ENCODE measurements at regions not wholly inside any gene's neighbourhood (a gene's known extent, or its start where the extent isn't known, plus 50 kb on each side); places are given as distances from the start of the nearest gene placed in this dataset.

DNA sequence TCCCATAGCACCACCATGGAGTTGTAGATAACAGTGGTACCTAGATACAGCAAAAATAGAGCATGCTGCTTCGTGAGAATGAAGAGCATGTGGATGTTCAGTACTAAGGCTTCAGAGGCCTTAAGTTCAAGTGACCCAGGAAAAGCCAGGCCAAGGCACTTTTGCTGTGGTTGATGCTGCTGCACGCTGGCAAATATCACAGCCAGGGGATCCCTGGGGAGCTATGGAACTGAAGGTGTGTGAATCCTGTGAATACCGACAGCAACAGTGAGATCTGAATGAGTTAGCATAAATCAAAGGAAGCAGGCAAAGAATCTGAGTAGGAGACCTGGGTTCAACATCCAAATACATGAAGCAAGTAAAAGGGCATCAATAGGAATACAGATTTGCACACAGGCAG lies 158.6 kb upstream of the THUMPD2 start (continued):
- TF ChIP-seq, protein P1, sequence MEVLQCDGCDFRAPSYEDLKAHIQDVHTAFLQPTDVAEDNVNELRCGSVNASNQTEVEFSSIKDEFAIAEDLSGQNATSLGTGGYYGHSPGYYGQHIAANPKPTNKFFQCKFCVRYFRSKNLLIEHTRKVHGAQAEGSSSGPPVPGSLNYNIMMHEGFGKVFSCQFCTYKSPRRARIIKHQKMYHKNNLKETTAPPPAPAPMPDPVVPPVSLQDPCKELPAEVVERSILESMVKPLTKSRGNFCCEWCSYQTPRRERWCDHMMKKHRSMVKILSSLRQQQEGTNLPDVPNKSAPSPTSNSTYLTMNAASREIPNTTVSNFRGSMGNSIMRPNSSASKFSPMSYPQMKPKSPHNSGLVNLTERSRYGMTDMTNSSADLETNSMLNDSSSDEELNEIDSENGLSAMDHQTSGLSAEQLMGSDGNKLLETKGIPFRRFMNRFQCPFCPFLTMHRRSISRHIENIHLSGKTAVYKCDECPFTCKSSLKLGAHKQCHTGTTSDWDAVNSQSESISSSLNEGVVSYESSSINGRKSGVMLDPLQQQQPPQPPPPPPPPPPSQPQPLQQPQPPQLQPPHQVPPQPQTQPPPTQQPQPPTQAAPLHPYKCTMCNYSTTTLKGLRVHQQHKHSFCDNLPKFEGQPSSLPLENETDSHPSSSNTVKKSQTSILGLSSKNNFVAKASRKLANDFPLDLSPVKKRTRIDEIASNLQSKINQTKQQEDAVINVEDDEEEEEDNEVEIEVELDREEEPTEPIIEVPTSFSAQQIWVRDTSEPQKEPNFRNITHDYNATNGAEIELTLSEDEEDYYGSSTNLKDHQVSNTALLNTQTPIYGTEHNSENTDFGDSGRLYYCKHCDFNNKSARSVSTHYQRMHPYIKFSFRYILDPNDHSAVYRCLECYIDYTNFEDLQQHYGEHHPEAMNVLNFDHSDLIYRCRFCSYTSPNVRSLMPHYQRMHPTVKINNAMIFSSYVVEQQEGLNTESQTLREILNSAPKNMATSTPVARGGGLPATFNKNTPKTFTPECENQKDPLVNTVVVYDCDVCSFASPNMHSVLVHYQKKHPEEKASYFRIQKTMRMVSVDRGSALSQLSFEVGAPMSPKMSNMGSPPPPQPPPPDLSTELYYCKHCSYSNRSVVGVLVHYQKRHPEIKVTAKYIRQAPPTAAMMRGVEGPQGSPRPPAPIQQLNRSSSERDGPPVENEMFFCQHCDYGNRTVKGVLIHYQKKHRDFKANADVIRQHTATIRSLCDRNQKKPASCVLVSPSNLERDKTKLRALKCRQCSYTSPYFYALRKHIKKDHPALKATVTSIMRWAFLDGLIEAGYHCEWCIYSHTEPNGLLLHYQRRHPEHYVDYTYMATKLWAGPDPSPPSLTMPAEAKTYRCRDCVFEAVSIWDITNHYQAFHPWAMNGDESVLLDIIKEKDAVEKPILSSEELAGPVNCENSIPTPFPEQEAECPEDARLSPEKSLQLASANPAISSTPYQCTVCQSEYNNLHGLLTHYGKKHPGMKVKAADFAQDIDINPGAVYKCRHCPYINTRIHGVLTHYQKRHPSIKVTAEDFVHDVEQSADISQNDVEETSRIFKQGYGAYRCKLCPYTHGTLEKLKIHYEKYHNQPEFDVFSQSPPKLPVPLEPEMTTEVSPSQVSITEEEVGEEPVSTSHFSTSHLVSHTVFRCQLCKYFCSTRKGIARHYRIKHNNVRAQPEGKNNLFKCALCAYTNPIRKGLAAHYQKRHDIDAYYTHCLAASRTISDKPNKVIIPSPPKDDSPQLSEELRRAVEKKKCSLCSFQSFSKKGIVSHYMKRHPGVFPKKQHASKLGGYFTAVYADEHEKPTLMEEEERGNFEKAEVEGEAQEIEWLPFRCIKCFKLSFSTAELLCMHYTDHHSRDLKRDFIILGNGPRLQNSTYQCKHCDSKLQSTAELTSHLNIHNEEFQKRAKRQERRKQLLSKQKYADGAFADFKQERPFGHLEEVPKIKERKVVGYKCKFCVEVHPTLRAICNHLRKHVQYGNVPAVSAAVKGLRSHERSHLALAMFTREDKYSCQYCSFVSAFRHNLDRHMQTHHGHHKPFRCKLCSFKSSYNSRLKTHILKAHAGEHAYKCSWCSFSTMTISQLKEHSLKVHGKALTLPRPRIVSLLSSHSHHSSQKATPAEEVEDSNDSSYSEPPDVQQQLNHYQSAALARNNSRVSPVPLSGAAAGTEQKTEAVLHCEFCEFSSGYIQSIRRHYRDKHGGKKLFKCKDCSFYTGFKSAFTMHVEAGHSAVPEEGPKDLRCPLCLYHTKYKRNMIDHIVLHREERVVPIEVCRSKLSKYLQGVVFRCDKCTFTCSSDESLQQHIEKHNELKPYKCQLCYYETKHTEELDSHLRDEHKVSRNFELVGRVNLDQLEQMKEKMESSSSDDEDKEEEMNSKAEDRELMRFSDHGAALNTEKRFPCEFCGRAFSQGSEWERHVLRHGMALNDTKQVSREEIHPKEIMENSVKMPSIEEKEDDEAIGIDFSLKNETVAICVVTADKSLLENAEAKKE (CRISPR knock-in tag; IDR thresholded peaks at IDR 0.05): no peak
- TF ChIP-seq EZH2 (IDR thresholded peaks at IDR 0.05; ENCODE audit: low read depth, unreplicated experiment): no peak
- TF ChIP-seq CREB1 (CRISPR knock-in tag; IDR thresholded peaks at IDR 0.05; ENCODE audit: low read depth): no peak
- no peak for TF ChIP-seq EZH2phosphoT487 (IDR thresholded peaks at IDR 0.05; ENCODE audit: unreplicated experiment)

DNA sequence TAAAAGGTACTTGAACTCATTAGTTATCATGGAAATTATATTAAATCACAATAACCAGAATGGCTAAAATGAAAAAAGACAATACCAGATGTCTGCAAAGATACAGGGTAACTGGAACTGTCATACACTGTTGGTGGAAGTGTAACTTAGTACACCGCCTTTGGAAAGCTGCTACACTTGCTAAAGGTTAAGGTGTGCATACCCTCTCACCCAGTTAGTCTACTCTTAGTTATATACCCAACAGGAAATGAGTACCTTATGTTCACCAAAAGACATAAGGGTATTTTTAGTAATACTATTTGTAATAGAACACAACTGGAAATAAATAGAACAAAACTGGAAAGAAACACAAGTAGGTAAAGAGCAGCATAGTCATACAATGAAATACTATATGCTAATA lies 155.8 kb upstream of the THUMPD2 start:
- Histone ChIP-seq H3K4me3 (no peak overlapping the region), H3K36me3 (ENCODE audit: insufficient read depth) (no peaks in the 10 kb centered on the region), H2AFZ (no peak overlapping the region), H4K20me1 (replicated peaks; ENCODE audit: insufficient read depth) (no peaks in the 10 kb centered on the region), H3K79me2 (replicated peaks; ENCODE audit: insufficient read depth) (no peaks in the 10 kb centered on the region), H3K9me2 (ENCODE audit: insufficient read depth) (peaks cover 7% of the 10 kb centered on the region; the same call in 1 of the 2 replicates), H3F3A (replicated peaks; ENCODE audit: low read depth) (no peaks in the 10 kb centered on the region), H3K27me3 (ENCODE audit: insufficient read depth) (no peaks in the 10 kb centered on the region), H3K4me2 (no peak overlapping the region), H3K27ac (ENCODE audit: low read depth) (no peak overlapping the region), H3K4me1 (ENCODE audit: insufficient read depth) (peaks cover 8% of the 10 kb centered on the region)
- Mint-ChIP-seq H3K27me3 (ENCODE audit: insufficient read depth, low read depth, poor library complexity) (no peaks in the 10 kb centered on the region), H3K4me1 (no peaks in the 10 kb centered on the region), H3K36me3 (ENCODE audit: low read depth) (no peaks in the 10 kb centered on the region), H3K27ac (no peak overlapping the region), H3K4me3 (no peak overlapping the region), H3K9me3 (no peaks in the 10 kb centered on the region)
- ATAC-seq (no peak), DNase-seq (ENCODE audit: low spot score) (no peak)
- TF ChIP-seq, protein P1 (CRISPR knock-in tag; IDR thresholded peaks at IDR 0.05): no peak
- TF ChIP-seq ZNF114 (CRISPR knock-in tag; IDR thresholded peaks at IDR 0.05): no peak
- TF ChIP-seq STAT1 (IDR thresholded peaks at IDR 0.05; ENCODE audit: unreplicated experiment): no peak
- no peak for TF ChIP-seq EZH2phosphoT487 (IDR thresholded peaks at IDR 0.05; ENCODE audit: unreplicated experiment)
- TF ChIP-seq NANOG (IDR thresholded peaks at IDR 0.05; ENCODE audit: borderline replicate concordance): no peak
- no peak for TF ChIP-seq CREB1 (CRISPR knock-in tag; IDR thresholded peaks at IDR 0.05; ENCODE audit: low read depth)
- no peak for TF ChIP-seq ZNF331 (CRISPR knock-in tag; IDR thresholded peaks at IDR 0.05; ENCODE audit: low read depth)
- TF ChIP-seq, protein P2, sequence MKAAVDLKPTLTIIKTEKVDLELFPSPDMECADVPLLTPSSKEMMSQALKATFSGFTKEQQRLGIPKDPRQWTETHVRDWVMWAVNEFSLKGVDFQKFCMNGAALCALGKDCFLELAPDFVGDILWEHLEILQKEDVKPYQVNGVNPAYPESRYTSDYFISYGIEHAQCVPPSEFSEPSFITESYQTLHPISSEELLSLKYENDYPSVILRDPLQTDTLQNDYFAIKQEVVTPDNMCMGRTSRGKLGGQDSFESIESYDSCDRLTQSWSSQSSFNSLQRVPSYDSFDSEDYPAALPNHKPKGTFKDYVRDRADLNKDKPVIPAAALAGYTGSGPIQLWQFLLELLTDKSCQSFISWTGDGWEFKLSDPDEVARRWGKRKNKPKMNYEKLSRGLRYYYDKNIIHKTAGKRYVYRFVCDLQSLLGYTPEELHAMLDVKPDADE (IDR thresholded peaks at IDR 0.05): no peak
- no peak for TF ChIP-seq JUNB (IDR thresholded peaks at IDR 0.05; ENCODE audit: unreplicated experiment)

Measured in GM23338 (cell line).